ENCODE measurements at regions not wholly inside any gene's neighbourhood (a gene's known extent, or its start where the extent isn't known, plus 50 kb on each side); places are given as distances from the start of the nearest gene placed in this dataset.

- Histone ChIP-seq H3K4me3 (ENCODE audit: low read depth, low read length) (no peak overlapping the region), H3K27ac (ENCODE audit: extremely low read depth, low read depth, low read length) (no peak overlapping the region), H3K4me1 (ENCODE audit: control insufficient read depth, insufficient read depth, low read length) (0 out of 2 replicates have a peak, but pooled peaks cover 2% of the 10 kb centered on the region), H3K9me3 (ENCODE audit: control insufficient read depth, insufficient read depth, low read depth, low read length) (no peaks in the 10 kb centered on the region), H3K36me3 (ENCODE audit: control insufficient read depth in 2 of 2, insufficient read depth in 1 of 2, low read length in 2 of 2) (no peaks in the 10 kb centered on the region)
- TF ChIP-seq ZNF211 (tag by site-specific recombination; IDR thresholded peaks at IDR 0.05; ENCODE audit: low read depth) (no peak), PRDM4 (tag by site-specific recombination; IDR thresholded peaks at IDR 0.05) (no peak), MYNN (tag by site-specific recombination; IDR thresholded peaks at IDR 0.05; ENCODE audit: borderline replicate concordance) (no peak), SETDB1 (IDR thresholded peaks at IDR 0.05; ENCODE audit: insufficient read length, low read length) (peak; percentile 43), ZNF529 (tag by site-specific recombination; IDR thresholded peaks at IDR 0.05; ENCODE audit: insufficient replicate concordance) (no peak), ZEB2 (tag by site-specific recombination; IDR thresholded peaks at IDR 0.05) (no peak), ZNF121 (tag by site-specific recombination; IDR thresholded peaks at IDR 0.05) (no peak), ZNF18 (tag by site-specific recombination; IDR thresholded peaks at IDR 0.05) (no peak), ZNF175 (tag by site-specific recombination; IDR thresholded peaks at IDR 0.05) (no peak), ZNF585B (tag by site-specific recombination; IDR thresholded peaks at IDR 0.05) (peak; percentile 34), ZSCAN23 (tag by site-specific recombination; IDR thresholded peaks at IDR 0.05) (no peak)
- CTCF ChIA-PET = no interaction called here
- POLR2A ChIA-PET = no interaction called here
Measured at GRCh38 chr3:24624938-24625681, 130.5 kb upstream of the THRB start.

- Histone ChIP-seq H3K9me3 (ENCODE audit: control insufficient read depth, insufficient read depth, low read depth, low read length) (no peaks in the 10 kb centered on the region), H3K27ac (ENCODE audit: extremely low read depth, low read depth, low read length) (no peak overlapping the region), H3K36me3 (ENCODE audit: control insufficient read depth in 2 of 2, insufficient read depth in 1 of 2, low read length in 2 of 2) (no peaks in the 10 kb centered on the region), H3K4me1 (ENCODE audit: control insufficient read depth, insufficient read depth, low read length) (no peaks in the 10 kb centered on the region), H3K4me3 (ENCODE audit: low read depth, low read length) (no peak overlapping the region)
- ChIA-PET CTCF (interaction anchor here (0.5 kb wide), 1 partner anchor 10 kb away, joined by 3 read pairs; no protein-coding TSS in a partner anchor), POLR2A (no interaction called here)
- TF ChIP-seq YY1 (tag by site-specific recombination; IDR thresholded peaks at IDR 0.05) (0 out of 2 replicates have a peak, but pooled peaks have one; percentile 31), ZNF580 (tag by site-specific recombination; IDR thresholded peaks at IDR 0.05) (peak; percentile 64; the same call in 1 of the 2 replicates), ZNF626 (tag by site-specific recombination; IDR thresholded peaks at IDR 0.05) (0 out of 2 replicates have a peak, but pooled peaks have one; percentile 55), KLF8 (tag by site-specific recombination; IDR thresholded peaks at IDR 0.05) (no peak), BCL6B (tag by site-specific recombination; IDR thresholded peaks at IDR 0.05) (peak; percentile 74), ZNF843 (tag by site-specific recombination; IDR thresholded peaks at IDR 0.05) (peak; percentile 75), ZNF513 (tag by site-specific recombination; IDR thresholded peaks at IDR 0.05) (peak; percentile 38; the same call in 1 of the 2 replicates), PRDM1 (tag by site-specific recombination; IDR thresholded peaks at IDR 0.05) (no peak), IKZF3 (tag by site-specific recombination; IDR thresholded peaks at IDR 0.05) (peak; percentile 82), HOXC10 (CRISPR knock-in tag; IDR thresholded peaks at IDR 0.05) (no peak), ZNF549 (tag by site-specific recombination; IDR thresholded peaks at IDR 0.05) (no peak), ZBTB17 (tag by site-specific recombination; IDR thresholded peaks at IDR 0.05) (peak; percentile 55), ZBTB6 (tag by site-specific recombination; IDR thresholded peaks at IDR 0.05) (peak; percentile 51; the same call in 1 of the 2 replicates)
Measured at GRCh38 chr3:24628523-24629258, 134.0 kb upstream of the THRB start.

Data from HEK293 (cell line).